ENCODE measurements at regions not wholly inside any gene's neighbourhood (a gene's known extent, or its start where the extent isn't known, plus 50 kb on each side); places are given as distances from the start of the nearest gene placed in this dataset.

GRCh38 chr3:74507691-74508090, 106.8 kb downstream of the CNTN3 start:
- DNase-seq (ENCODE audit: low read depth): no peak

GRCh38 chr3:74506246-74506645, 108.2 kb downstream of the CNTN3 start:
- no peak for DNase-seq (ENCODE audit: low read depth)

- DNase-seq (ENCODE audit: low read depth): no peak
Measured at GRCh38 chr3:74501007-74501406, 113.5 kb downstream of the CNTN3 start.

GRCh38 chr3:74500257-74500656, 114.2 kb downstream of the CNTN3 start:
- DNase-seq (ENCODE audit: low read depth): peak; percentile 45

GRCh38 chr3:74491874-74492273, 122.6 kb downstream of the CNTN3 start:
- DNase-seq (ENCODE audit: low read depth): no peak

- DNase-seq (ENCODE audit: low read depth): no peak
Measured at GRCh38 chr3:74489050-74489792, 125.2 kb downstream of the CNTN3 start.

- DNase-seq (ENCODE audit: low read depth): no peak
Measured at GRCh38 chr3:74479915-74480314, 134.5 kb downstream of the CNTN3 start.

- no peak for DNase-seq (ENCODE audit: low read depth)
Measured at GRCh38 chr3:74470313-74470712, 144.1 kb downstream of the CNTN3 start.

- no peak for DNase-seq (ENCODE audit: low read depth)
Measured at GRCh38 chr3:74469713-74470112, 144.7 kb downstream of the CNTN3 start.

GRCh38 chr3:74469151-74469550, 145.3 kb downstream of the CNTN3 start:
- peak; percentile 67 for DNase-seq (ENCODE audit: low read depth)

GRCh38 chr3:74465715-74466410, 148.6 kb downstream of the CNTN3 start:
- DNase-seq (ENCODE audit: low read depth): no peak

GRCh38 chr3:74463515-74463914, 150.9 kb downstream of the CNTN3 start:
- DNase-seq (ENCODE audit: low read depth): no peak

- no peak for DNase-seq (ENCODE audit: low read depth)
Measured at GRCh38 chr3:74456166-74456565, 158.3 kb downstream of the CNTN3 start.

- DNase-seq (ENCODE audit: low read depth): no peak
Measured at GRCh38 chr3:74447221-74447620, 167.2 kb downstream of the CNTN3 start.

- peak; percentile 44 for DNase-seq (ENCODE audit: low read depth)
Measured at GRCh38 chr3:74445541-74445940, 168.9 kb downstream of the CNTN3 start.

- peak; percentile 26 for DNase-seq (ENCODE audit: low read depth)
Measured at GRCh38 chr3:74443102-74443501, 171.4 kb downstream of the CNTN3 start.

- DNase-seq (ENCODE audit: low read depth): no peak
Measured at GRCh38 chr3:74442683-74443082, 171.8 kb downstream of the CNTN3 start.

- no peak for DNase-seq (ENCODE audit: low read depth)
Measured at GRCh38 chr3:74442068-74442467, 172.4 kb downstream of the CNTN3 start.

GRCh38 chr3:74436184-74436583, 178.3 kb downstream of the CNTN3 start:
- DNase-seq (ENCODE audit: low read depth): no peak

- DNase-seq (ENCODE audit: low read depth): no peak
Measured at GRCh38 chr3:74435631-74436030, 178.8 kb downstream of the CNTN3 start.

GRCh38 chr3:74434406-74434805, 180.1 kb downstream of the CNTN3 start:
- no peak for DNase-seq (ENCODE audit: low read depth)

GRCh38 chr3:74426571-74426970, 187.9 kb downstream of the CNTN3 start:
- peak; percentile 56 for DNase-seq (ENCODE audit: low read depth)

- no peak for DNase-seq (ENCODE audit: low read depth)
Measured at GRCh38 chr3:74423867-74424266, 190.6 kb downstream of the CNTN3 start.

All from GM04503 (cell line).